Esophagus muscularis mucosa (tissue), 4 donors: ENCODE measurements at regions not wholly inside any gene's neighbourhood (a gene's known extent, or its start where the extent isn't known, plus 50 kb on each side); places are given as distances from the start of the nearest gene placed in this dataset.

Experiments used
- DNase-seq: peaks from one replicate; pipeline ENCODE4 v3.0.0-alpha.2; 2017; ENCODE audit errors: extremely low spot score
- H3K27ac ChIP-seq, 4 donors: fragments of 200-600 bp; sonication (generic); replicated peaks in 1 of 4; 1 replicate in 3 of 4; 2 replicates in 1 of 4; pipeline ENCODE4 v1.5.1; 2016 to 2019; ENCODE audit warnings: mild to moderate bottlenecking in 1 of 4
- H3K27me3 ChIP-seq, 4 donors: fragments of 200-600 bp; sonication (generic); one replicate each; pipeline versions ENCODE4 v1.5.1 to v1.6.0; 2016 to 2019
- H3K36me3 ChIP-seq, 4 donors: fragments of 200-600 bp; sonication (generic); one replicate each; pipeline ENCODE4 v1.5.1; 2016 to 2019
- H3K4me1 ChIP-seq, 4 donors: fragments of 200-600 bp; sonication (generic); one replicate each; pipeline ENCODE4 v1.5.1; 2016 to 2019
- H3K4me3 ChIP-seq, 4 donors: fragments of 200-600 bp; sonication (generic); 1 replicate in 2 of 4; 2 replicates in 2 of 4; pipeline ENCODE4 v1.5.1; 2016 to 2019; ENCODE audit warnings: mild to moderate bottlenecking in 4 of 4, moderate library complexity in 1 of 4
- H3K9me3 ChIP-seq, 4 donors: fragments of 200-600 bp; sonication (generic); 1 replicate in 3 of 4; 2 replicates in 1 of 4; pipeline ENCODE4 v1.5.1; 2016 to 2019
- CTCF ChIP-seq, 3 experiments: fragments of 200-600 bp in 2 of 3; fragments of 450-650 bp in 1 of 3; sonication (generic) in 2 of 3; IDR thresholded peaks; one replicate each; pipeline ENCODE4 v1.5.1; 2017 to 2019; ENCODE audit warnings: antibody characterized with exemption in 3 of 3, mild to moderate bottlenecking in 2 of 3, moderate library complexity in 1 of 3
- EP300 ChIP-seq: sonication (generic); formaldehyde crosslinking; IDR thresholded peaks from one replicate; pipeline ENCODE4 v1.6.1; 2017; ENCODE audit warnings: antibody characterized with exemption
- POLR2A ChIP-seq: fragments of 450-650 bp; IDR thresholded peaks from one replicate; pipeline ENCODE4 v1.6.1; 2017; ENCODE audit warnings: antibody characterized with exemption, moderate library complexity, mild to moderate bottlenecking, low read depth
- POLR2AphosphoS5 ChIP-seq, 2 donors: sonication (generic); formaldehyde crosslinking; IDR thresholded peaks; one replicate each; pipeline ENCODE4 v1.6.1; 2017; ENCODE audit warnings: antibody characterized with exemption in 2 of 2
- WGBS: methylation state at CpG from one replicate; pipeline ENCODE4 v1.1.5; 2018; 5-methylcytosine and 5-hydroxymethylcytosine counted together
- intact Hi-C: fragments of 100-400 bp; cut with DNase I; formaldehyde crosslinking; loops from one replicate; pipeline ENCODE4 v1.15.1; 2023

- Histone ChIP-seq H3K9me3 (no peaks in the 10 kb centered on the region), H3K4me1 (no peaks in the 10 kb centered on the region), H3K36me3 (no peaks in the 10 kb centered on the region), H3K4me3 (no peak overlapping the region), H3K27ac (no peak overlapping the region), H3K27me3 (no peaks in the 10 kb centered on the region)
- DNase-seq: no peak
- intact Hi-C loops: no loop called here
- TF ChIP-seq POLR2A: no peak
- TF ChIP-seq EP300: no peak
- no peak for TF ChIP-seq POLR2AphosphoS5 (IDR thresholded peaks at IDR 0.05)
- TF ChIP-seq CTCF (IDR thresholded peaks at IDR 0.05): no peak
- WGBS: 72% methylated on average over 1 of the region's 1 CpG
These were observed 51.5 kb upstream of the TMEM200A start for GRCh38 chr6:130314271-130314670.

- intact Hi-C loops: no loop called here
- no peaks in the 10 kb centered on the region for H3K4me1 ChIP-seq
- no peak overlapping the region for H3K27ac ChIP-seq
- H3K9me3 ChIP-seq: no peaks in the 10 kb centered on the region
- TF ChIP-seq EP300: no peak
- no peak for TF ChIP-seq POLR2A
- no peak for TF ChIP-seq CTCF (IDR thresholded peaks at IDR 0.05)
- TF ChIP-seq POLR2AphosphoS5 (IDR thresholded peaks at IDR 0.05): no peak
- H3K36me3 ChIP-seq: no peaks in the 10 kb centered on the region
- H3K27me3 ChIP-seq: no peaks in the 10 kb centered on the region
- WGBS: 93% methylated on average over 3 of the region's 4 CpGs
- H3K4me3 ChIP-seq: no peak overlapping the region
- no peak for DNase-seq
These were observed 52.6 kb upstream of the TMEM200A start for GRCh38 chr6:130313206-130313605.

GRCh38 chr6:130309028-130309427 is 56.8 kb upstream of the TMEM200A start:
- no peaks in the 10 kb centered on the region for H3K9me3 ChIP-seq
- H3K36me3 ChIP-seq: no peaks in the 10 kb centered on the region
- intact Hi-C loops: no loop called here
- no peak overlapping the region for H3K4me3 ChIP-seq
- DNase-seq: no peak
- H3K27ac ChIP-seq: no peak overlapping the region
- TF ChIP-seq EP300: no peak
- no peak for TF ChIP-seq POLR2A
- no peak for TF ChIP-seq CTCF (IDR thresholded peaks at IDR 0.05)
- TF ChIP-seq POLR2AphosphoS5 (IDR thresholded peaks at IDR 0.05): no peak
- H3K4me1 ChIP-seq: no peaks in the 10 kb centered on the region
- no peaks in the 10 kb centered on the region for H3K27me3 ChIP-seq

- no peaks in the 10 kb centered on the region for H3K27me3 ChIP-seq
- WGBS: 28% methylated on average over 1 of the region's 1 CpG
- no peaks in the 10 kb centered on the region for H3K4me1 ChIP-seq
- H3K4me3 ChIP-seq: no peak overlapping the region
- no peaks in the 10 kb centered on the region for H3K36me3 ChIP-seq
- no peak for DNase-seq
- intact Hi-C loops: no loop called here
- H3K27ac ChIP-seq: no peak overlapping the region
- H3K9me3 ChIP-seq: no peaks in the 10 kb centered on the region
- TF ChIP-seq POLR2A: no peak
- no peak for TF ChIP-seq POLR2AphosphoS5 (IDR thresholded peaks at IDR 0.05)
- TF ChIP-seq EP300: no peak
- TF ChIP-seq CTCF (IDR thresholded peaks at IDR 0.05): no peak
These were observed 58.0 kb upstream of the TMEM200A start for GRCh38 chr6:130307752-130308361.

- H3K27ac ChIP-seq: no peak overlapping the region
- no peaks in the 10 kb centered on the region for H3K36me3 ChIP-seq
- H3K9me3 ChIP-seq: no peaks in the 10 kb centered on the region
- no peaks in the 10 kb centered on the region for H3K4me1 ChIP-seq
- no peak for DNase-seq
- no peak overlapping the region for H3K4me3 ChIP-seq
- H3K27me3 ChIP-seq: no peaks in the 10 kb centered on the region
- 31% methylated on average over 2 of the region's 2 CpGs for WGBS
- TF ChIP-seq POLR2AphosphoS5 (IDR thresholded peaks at IDR 0.05) (no peak), CTCF (IDR thresholded peaks at IDR 0.05) (no peak)
- intact Hi-C loops: no loop called here
These were observed 59.4 kb upstream of the TMEM200A start for GRCh38 chr6:130306377-130306776.
